ENCODE measurements at regions not wholly inside any gene's neighbourhood (a gene's known extent, or its start where the extent isn't known, plus 50 kb on each side); places are given as distances from the start of the nearest gene placed in this dataset.

DNA sequence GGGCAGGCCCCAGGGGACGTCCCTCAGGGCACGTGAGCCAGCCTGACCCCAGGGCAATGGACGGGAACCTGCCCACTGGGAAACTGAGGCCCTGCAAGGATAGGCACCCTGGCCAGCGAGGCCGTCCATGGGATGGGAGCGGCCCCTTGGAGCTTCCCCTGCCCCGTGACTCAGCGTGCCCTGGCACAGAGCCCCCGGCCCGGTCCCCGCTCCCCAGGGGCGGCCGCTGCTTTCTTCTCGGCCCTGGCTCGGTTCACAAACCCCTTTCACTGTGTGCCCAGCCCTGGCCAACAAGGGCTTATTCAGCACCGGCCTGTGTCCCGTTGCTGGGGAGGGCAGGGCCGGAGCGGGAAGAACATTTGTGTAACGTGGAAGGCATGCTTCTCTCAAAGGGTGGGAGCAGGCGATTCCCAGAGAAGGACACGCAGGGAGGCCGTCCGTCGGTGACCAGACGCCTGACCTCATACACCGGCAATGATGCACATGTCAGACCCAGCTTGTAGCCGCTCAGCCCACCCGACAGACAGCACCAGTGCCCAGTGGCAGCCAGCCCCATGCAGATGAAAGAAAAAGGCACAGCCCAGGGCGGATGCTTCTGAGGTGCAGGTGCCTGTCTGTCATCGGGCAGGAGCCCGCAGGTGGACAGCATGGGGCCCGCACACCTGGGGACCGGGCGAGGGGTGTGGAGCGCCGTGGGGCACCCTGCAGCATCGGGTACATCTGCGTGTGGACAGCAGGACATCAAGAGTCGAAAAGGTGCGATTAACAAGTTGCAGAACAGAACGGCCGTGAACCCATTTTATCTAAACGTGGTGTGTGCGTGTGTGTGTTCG lies 94.5 kb downstream of the PDGFA start:
- no peak for DNase-seq

- DNase-seq, result no peak
These were observed 93.9 kb downstream of the PDGFA start for GRCh38 chr7:425794-426188.

GRCh38 chr7:426510-426909 lies 93.1 kb downstream of the PDGFA start:
- DNase-seq, result no peak

DNA sequence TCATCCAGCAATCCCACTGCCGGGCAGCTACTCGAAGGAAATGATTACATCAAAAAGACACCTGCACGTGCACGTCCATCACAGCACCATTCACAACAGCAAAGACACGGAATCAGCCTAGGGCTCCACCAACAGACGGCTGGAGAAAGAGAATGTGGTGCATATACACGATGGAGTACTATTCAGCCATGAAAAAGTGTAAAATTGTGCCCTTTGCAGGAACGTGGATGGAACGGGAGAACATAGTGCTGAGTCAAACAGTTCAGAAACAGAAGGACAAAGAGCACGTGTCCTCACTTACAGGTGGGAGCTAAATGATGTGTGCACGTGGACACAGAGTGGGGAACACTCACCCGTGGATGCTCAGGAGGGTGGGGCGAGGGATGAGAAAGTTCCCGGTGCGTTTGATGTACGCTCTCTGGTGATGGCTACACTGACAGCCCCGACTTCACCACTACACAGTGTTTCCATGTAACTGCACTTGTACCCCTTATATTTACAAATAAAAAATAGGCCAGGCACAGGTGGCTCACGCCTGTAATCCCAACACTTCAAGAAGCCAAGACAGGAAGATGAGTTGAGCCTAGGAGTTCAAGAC lies 92.0 kb downstream of the PDGFA start:
- no peak for DNase-seq

GRCh38 chr7:428387-428786 lies 91.3 kb downstream of the PDGFA start:
- DNase-seq, result no peak

DNA sequence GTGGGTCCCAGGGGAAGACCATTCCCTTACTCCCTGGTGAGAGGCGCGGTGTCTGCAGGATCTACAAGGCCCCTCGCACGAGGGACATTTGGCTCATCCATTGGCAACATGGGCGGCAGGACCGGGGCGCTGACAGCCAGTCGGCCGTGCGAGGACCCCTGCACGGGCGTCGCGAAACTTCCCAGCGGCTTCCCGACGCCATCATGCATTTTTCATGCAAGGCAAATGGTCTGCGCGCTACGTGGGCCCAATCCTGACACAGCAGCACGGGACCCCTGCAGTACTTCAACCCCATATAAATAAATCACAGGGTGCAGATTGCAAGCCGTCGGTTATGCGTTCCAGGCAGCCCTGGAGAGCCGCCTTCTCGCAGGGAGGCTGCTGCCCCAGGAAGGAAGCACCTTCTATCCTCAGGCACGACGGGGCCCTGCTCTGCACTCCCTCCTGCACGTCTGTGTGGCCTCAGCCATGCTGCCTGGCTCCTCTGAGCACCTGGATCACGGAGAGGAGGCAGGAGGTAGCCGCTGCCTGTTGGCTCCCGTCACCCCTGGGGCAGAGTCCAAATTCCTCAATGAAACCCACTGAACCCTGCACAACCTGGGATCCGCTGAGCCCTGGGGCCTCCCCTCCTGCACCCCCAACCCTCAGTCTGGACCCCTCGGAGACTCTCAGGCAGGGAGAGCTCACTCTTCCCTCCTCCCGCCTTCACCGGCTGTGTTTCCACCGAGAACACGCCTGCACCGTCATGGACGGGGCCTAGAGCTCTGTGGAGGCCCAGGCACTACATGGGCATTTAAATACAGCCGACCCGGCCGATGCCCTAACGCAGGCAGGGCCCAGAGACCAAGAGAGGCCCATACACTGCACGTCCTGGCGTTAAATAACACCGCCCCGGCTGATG lies 90.5 kb downstream of the PDGFA start:
- DNase-seq, result no peak

DNA sequence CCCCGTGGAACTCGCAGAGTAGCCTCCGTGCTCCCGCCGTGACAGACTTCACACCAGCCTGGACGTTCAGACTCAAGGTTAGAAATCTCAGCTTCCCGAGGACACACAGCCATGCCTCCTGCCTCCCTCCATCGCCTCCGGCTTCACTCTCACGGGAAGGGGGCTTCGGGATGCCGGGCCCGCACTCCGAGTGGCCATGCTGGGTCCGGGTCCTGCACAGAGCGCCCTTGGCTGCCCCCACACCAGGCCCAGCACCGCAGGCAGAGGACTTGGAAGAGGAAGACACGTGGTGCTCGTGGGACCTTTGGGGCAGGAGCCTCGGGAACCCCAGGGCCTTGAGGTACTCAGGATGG lies 89.8 kb downstream of the PDGFA start:
- DNase-seq, result no peak

DNA sequence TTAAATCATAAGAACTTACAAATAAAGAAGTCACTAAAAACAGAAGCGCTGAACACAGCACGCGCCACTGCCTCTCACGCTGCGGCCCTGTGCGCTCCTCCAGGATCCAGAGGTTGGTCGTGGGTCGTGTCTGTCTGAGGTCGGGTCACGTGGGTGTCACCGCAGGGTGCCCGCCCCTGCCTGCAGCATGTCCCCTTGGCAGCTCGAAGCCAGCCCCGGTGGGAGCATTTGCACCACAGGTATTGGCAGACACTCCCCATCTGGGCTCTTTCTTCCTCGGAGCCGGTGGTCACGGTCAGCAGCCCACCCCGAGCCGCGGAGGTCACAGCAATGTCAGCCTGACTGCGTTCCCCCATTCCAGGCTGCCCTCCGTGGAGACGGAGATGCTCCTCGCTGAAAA lies 88.6 kb downstream of the PDGFA start:
- DNase-seq, result no peak

GRCh38 chr7:431658-432111 lies 88.0 kb downstream of the PDGFA start:
- no peak for DNase-seq

- no peak for DNase-seq
These were observed 87.4 kb downstream of the PDGFA start for GRCh38 chr7:432256-432655.

GRCh38 chr7:432933-433332 lies 86.7 kb downstream of the PDGFA start:
- no peak for DNase-seq

- DNase-seq, result no peak
These were observed 86.1 kb downstream of the PDGFA start for GRCh38 chr7:433558-433957.

DNA sequence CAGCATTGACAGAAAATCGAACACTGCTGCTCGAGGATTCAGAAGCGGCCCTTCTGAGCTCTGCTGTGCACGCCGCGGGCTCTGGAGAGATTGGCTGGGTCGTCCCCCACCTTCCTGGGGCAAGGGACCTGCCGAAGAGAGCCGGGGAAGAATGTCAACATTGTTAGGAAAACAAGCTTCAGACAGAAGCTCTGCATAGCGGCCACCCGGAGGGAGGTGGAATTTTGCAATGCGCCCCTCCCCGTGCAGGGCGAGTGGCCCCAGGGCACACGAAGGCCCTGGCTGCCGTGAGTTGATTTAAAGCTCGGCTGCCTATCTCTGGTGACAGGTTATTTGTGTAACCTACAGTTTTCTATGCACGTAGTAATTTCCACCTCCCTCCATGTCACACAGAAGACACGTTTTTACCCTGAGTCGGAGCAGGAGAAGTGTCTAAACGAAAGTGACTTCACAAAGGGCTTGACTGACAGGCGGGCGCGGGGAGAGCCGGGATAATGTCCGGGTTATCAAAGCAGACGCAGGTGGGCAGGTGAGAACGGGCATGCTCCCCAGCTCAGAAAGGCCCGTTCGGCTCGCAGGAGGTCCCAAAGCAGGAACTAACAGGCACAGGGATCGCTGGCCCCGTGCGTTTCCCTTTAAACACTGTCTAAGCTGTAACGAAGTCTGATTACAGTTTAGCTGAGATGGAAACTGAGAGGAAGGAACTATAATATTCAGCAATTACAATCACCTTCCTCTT lies 84.6 kb downstream of the PDGFA start:
- no peak for DNase-seq

- DNase-seq, result no peak
These were observed 83.8 kb downstream of the PDGFA start for GRCh38 chr7:435630-436366.

DNA sequence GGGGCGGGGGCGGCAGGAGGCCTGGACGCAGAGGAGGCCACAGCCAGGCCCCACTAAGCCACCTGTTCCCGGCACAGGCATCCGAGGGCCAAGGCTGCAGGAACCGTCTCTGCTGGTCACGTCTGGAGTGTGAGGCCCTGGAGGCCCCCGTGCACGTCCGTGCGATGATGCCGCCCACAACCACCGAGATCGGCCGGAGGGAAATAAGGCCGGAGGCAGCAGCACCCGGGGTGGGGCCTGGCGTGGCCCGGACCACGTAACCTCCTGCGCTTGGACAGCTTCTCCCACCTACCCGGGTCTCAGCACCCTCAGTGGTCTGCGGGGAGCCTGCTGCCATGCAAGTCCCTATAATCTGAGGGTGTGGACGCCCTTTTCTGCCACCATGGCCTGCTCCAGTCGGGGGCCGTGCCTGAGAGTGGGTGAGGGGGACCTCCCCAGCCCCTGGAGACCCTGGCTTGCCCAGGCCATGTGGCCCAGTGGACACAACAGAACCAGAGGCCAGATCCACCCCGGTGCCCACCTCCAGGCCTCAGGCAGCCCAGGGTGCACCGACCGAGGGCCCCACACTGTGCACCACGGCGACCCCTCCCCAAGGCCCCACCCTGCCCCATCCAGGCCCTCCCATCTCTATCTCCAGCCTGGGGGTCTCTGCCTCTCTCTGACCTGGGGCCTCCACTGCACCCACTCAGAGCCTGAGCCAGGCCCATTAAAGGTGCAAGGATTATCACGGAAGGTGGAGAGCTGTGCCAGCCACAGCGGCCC lies 83.1 kb downstream of the PDGFA start:
- DNase-seq, result no peak

DNA sequence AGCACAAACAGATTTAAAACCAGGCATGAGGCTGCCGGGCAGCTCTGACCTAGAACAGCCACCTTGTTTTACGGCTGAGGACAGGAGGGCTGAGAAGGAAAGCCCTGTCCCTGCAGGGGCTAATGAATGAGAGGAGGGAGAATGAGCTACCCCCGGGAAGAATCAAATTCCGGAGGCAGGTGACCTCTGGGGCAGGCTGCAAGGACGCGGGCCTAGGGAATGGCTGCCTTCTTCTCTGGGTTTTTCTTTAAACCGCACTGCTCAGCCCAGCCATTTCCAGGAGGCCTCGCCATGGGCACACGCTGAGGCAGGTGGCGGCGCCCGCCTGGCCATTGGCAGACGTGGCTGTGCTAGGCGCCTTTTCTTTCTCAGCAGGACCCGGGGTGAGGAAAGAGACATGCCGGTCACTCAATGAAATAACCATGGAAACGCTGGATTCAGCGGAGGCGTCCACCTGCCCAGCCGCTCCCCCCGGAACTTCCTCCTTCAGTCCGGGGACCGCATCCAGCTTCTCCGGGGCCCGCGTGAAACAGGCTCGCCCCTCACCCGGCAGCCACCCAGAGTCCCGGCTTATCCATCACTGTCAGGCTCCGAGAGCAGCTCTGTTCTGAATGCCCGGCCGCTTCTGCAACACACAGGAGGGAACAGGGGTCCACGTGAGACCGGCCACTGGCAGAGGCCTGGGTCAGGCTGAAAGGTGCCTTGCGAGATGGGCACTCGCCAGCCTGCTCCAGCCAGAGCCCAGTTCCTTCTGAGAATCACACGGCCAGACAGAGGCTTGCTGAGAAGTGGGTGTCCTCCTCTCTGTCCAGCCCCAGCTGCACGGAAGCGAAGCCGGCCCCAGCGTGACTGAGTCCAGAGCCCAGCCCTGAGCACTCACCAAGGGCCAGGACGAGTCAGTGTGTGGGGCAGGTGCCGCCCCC lies 82.1 kb downstream of the PDGFA start:
- no peak for DNase-seq

GRCh38 chr7:438361-438760 lies 81.3 kb downstream of the PDGFA start:
- DNase-seq, result no peak

DNA sequence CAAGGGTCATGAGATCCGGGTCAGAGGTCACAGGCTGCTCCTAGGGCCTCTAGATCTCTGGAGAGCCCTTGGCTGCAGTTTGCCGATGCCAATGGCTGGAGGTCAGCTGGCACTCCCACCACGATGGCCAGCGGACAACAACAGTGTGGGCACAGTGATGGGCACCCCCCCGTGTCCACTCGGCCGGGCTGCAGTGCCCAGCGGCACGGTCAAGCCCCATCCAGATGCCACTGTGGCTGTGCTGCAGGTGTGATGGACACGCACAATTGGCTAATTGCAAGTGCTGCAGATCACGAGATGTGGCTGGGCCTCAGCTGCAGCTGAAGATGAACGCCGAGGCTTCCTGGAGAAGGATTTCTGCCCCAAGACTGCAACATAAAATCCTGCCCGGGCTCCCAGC lies 80.7 kb downstream of the PDGFA start:
- no peak for DNase-seq

DNA sequence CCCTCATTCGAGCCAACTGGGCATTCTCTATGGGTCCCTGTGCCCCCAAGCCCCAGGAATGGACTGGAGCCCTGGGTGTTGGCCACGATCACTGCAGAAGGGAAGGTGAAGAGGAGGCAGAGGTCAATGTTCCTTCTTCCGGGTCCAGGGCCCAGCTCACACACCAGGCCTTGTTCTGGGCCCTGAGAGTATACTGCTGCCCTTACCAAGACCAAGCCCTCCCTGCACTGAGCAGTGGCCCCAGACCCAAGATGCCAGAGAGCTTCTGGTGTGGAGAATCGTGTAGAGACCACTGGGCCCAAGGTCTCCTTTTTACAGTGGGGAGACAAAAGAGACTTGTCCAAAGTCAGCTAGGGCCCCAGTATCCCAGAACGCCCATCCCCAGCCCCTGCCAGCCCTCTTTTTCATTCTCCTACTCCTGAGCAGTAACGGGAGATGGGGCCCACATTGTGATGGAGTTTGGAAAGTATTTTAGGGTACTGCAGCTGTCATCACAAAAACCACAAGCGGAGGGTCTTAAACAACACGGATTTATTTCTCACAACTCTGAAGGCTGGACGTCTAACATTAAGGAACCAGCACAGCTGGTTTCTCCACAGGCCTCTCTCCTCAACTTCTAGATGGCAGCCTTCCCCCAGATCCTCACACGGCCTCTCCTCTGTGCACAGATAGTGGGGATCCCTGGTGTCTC lies 79.4 kb downstream of the PDGFA start:
- DNase-seq, result no peak
